HEK293 (cell line): ENCODE measurements at regions not wholly inside any gene's neighbourhood (a gene's known extent, or its start where the extent isn't known, plus 50 kb on each side); places are given as distances from the start of the nearest gene placed in this dataset.

Experiments
- CTCF ChIA-PET: fragments of 350-600 bp; formaldehyde crosslinking; extraction: SDS; loops from one replicate; lab custom pipeline; 2021; ENCODE audit warnings: antibody characterized with exemption; lab: Yijun Ruan, JAX
- POLR2A ChIA-PET: fragments of 300-600 bp; formaldehyde crosslinking; extraction: SDS; loops from one replicate; lab custom pipeline; 2020; ENCODE audit warnings: antibody characterized with exemption, inconsistent platforms; lab: Yijun Ruan, JAX
- H3K27ac ChIP-seq: fragments of 200-500 bp; sonication (Bioruptor generic); 2 replicates; pipeline ENCODE4 v1.5.1; 2014; ENCODE audit warnings: low read depth, low read length, control low read depth, inconsistent platforms; ENCODE audit errors: extremely low read depth
- H3K36me3 ChIP-seq, 2 experiments: fragments of 200-500 bp in 1 of 2; sonication (Bioruptor generic) in 1 of 2; 1 replicate in 1 of 2; 2 replicates in 1 of 2; pipeline ENCODE4 v1.5.1; 2014 to 2017; ENCODE audit warnings: inconsistent platforms in 2 of 2, low read length in 2 of 2; ENCODE audit not compliant: control insufficient read depth in 2 of 2, insufficient read depth in 1 of 2
- H3K4me1 ChIP-seq: fragments of 200-500 bp; sonication (Bioruptor generic); 2 replicates; pipeline ENCODE4 v1.5.1; 2014; ENCODE audit warnings: mild to moderate bottlenecking, low read length, inconsistent platforms; ENCODE audit not compliant: control insufficient read depth, insufficient read depth
- H3K4me3 ChIP-seq: 2 replicates; pipeline ENCODE4 v1.5.1; 2011; ENCODE audit warnings: low read depth, mild to moderate bottlenecking, control low read depth, low read length, moderate library complexity
- H3K9me3 ChIP-seq: fragments of 200-500 bp; sonication (Bioruptor generic); 2 replicates; pipeline ENCODE4 v1.5.1; 2014; ENCODE audit warnings: low read depth, low read length, inconsistent platforms; ENCODE audit not compliant: control insufficient read depth, insufficient read depth
- KLF9 ChIP-seq: fragments of 450-650 bp; formaldehyde crosslinking; IDR thresholded peaks from 2 replicates; pipeline ENCODE4 v1.5.1; 2016; ENCODE audit warnings: missing biosample characterization, missing genetic modification characterization, low read depth
- SETDB1 ChIP-seq: IDR thresholded peaks from one replicate; pipeline ENCODE4 v1.6.1; 2017; ENCODE audit warnings: mild to moderate bottlenecking, low read length, moderate library complexity, mixed read lengths; ENCODE audit not compliant: insufficient read length
- TRIM28 ChIP-seq: IDR thresholded peaks from 2 replicates; pipeline ENCODE4 v1.6.1; 2011; ENCODE audit warnings: low read length, control low read depth, borderline replicate concordance
- WT1 ChIP-seq: fragments of 450-650 bp; formaldehyde crosslinking; IDR thresholded peaks from 2 replicates; pipeline ENCODE4 v1.5.1; 2016; ENCODE audit warnings: missing biosample characterization, missing genetic modification characterization
- ZBTB17 ChIP-seq: fragments of 450-650 bp; formaldehyde crosslinking; IDR thresholded peaks from 2 replicates; pipeline ENCODE4 v1.5.1; 2016; ENCODE audit warnings: missing biosample characterization, missing genetic modification characterization
- ZFHX2 ChIP-seq: fragments of 450-650 bp; formaldehyde crosslinking; conservative IDR thresholded peaks from 2 replicates; pipeline ENCODE4 v1.5.1; 2016; ENCODE audit warnings: missing biosample characterization, missing genetic modification characterization
- ZNF114 ChIP-seq: fragments of 450-650 bp; formaldehyde crosslinking; IDR thresholded peaks from 2 replicates; pipeline ENCODE4 v1.5.0; 2017; ENCODE audit warnings: missing biosample characterization, missing genetic modification characterization
- ZNF157 ChIP-seq: fragments of 450-650 bp; formaldehyde crosslinking; IDR thresholded peaks from 2 replicates; pipeline ENCODE4 v1.5.1; 2016; ENCODE audit warnings: missing biosample characterization, missing genetic modification characterization
- ZNF2 ChIP-seq: fragments of 450-650 bp; formaldehyde crosslinking; IDR thresholded peaks from 2 replicates; pipeline ENCODE4 v1.5.1; 2016; ENCODE audit warnings: missing biosample characterization, missing genetic modification characterization
- ZNF23 ChIP-seq: fragments of 450-650 bp; formaldehyde crosslinking; IDR thresholded peaks from 2 replicates; pipeline ENCODE4 v1.5.1; 2016; ENCODE audit warnings: missing biosample characterization, missing genetic modification characterization, borderline replicate concordance
- ZNF266 ChIP-seq: fragments of 450-650 bp; formaldehyde crosslinking; IDR thresholded peaks from 2 replicates; pipeline ENCODE4 v1.5.1; 2016; ENCODE audit warnings: missing biosample characterization, missing genetic modification characterization, low read depth
- ZNF274 ChIP-seq, 2 experiments: fragments of 200-500 bp in 1 of 2; fragments of 450-650 bp in 1 of 2; sonication (Bioruptor generic) in 1 of 2; formaldehyde crosslinking in 1 of 2; IDR thresholded peaks; 2 replicates each; pipeline versions ENCODE4 v1.5.1 to v1.6.1; 2014 to 2016; ENCODE audit warnings: borderline replicate concordance in 1 of 2, inconsistent platforms in 1 of 2, low read length in 1 of 2, missing biosample characterization in 1 of 2, missing genetic modification characterization in 1 of 2
- ZNF560 ChIP-seq: fragments of 450-650 bp; formaldehyde crosslinking; IDR thresholded peaks from 2 replicates; pipeline ENCODE4 v1.5.1; 2017; ENCODE audit warnings: missing biosample characterization, missing genetic modification characterization, borderline replicate concordance
- ZNF571 ChIP-seq: fragments of 450-650 bp; formaldehyde crosslinking; IDR thresholded peaks from 2 replicates; pipeline ENCODE4 v1.5.0; 2017; ENCODE audit warnings: missing biosample characterization, missing genetic modification characterization
- ZNF704 ChIP-seq: fragments of 450-650 bp; formaldehyde crosslinking; IDR thresholded peaks from 2 replicates; pipeline ENCODE4 v1.5.1; 2016; ENCODE audit warnings: missing biosample characterization, missing genetic modification characterization
- ZNF768 ChIP-seq: fragments of 450-650 bp; formaldehyde crosslinking; IDR thresholded peaks from 2 replicates; pipeline ENCODE4 v1.5.1; 2018; ENCODE audit warnings: missing biosample characterization, mild to moderate bottlenecking, missing genetic modification characterization
- ZSCAN4 ChIP-seq: fragments of 450-650 bp; formaldehyde crosslinking; IDR thresholded peaks from 2 replicates; pipeline ENCODE4 v1.5.1; 2017; ENCODE audit warnings: missing biosample characterization, missing genetic modification characterization
- TF ChIP-seq, protein P1 (sequence below): fragments of 450-650 bp; formaldehyde crosslinking; IDR thresholded peaks from 2 replicates; pipeline ENCODE4 v1.5.1; 2016; ENCODE audit warnings: missing biosample characterization, missing genetic modification characterization
- TF ChIP-seq, protein P2 (sequence below): fragments of 450-650 bp; formaldehyde crosslinking; IDR thresholded peaks from 2 replicates; pipeline ENCODE4 v1.5.0; 2017; ENCODE audit warnings: missing biosample characterization, missing genetic modification characterization, borderline replicate concordance
- TF ChIP-seq, protein P3 (sequence below): fragments of 450-650 bp; formaldehyde crosslinking; IDR thresholded peaks from 2 replicates; pipeline ENCODE4 v1.5.1; 2016; ENCODE audit warnings: missing biosample characterization, missing genetic modification characterization

GRCh38 chr21:33127154-33127867 is 57.4 kb downstream of the OLIG1 start (continued):
- TF ChIP-seq ZNF704 (tag by site-specific recombination) (no peak), WT1 (tag by site-specific recombination) (no peak), ZFHX2 (tag by site-specific recombination) (no peak), ZNF157 (tag by site-specific recombination) (no peak)

DNA sequence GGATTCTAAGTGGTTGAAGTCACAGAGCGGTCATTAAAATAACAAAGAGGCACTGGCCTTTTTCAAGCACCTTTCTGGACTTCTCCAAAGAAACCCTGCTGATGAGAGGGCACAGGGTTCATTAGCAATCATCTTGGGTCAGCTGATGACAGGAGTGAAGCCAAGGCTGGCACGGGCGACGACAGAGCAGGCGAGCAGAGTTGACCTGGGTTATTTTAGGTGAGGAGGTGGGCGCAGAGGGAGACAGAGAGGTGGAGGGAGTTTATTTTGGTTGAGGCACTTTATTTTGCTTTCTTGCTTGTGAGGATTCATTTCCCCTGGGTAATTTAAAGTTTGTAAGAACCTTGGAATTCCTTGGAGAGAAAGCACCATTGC is 57.9 kb downstream of the OLIG1 start:
- TF ChIP-seq ZNF266 (tag by site-specific recombination) (no peak), KLF9 (tag by site-specific recombination) (no peak), ZNF23 (tag by site-specific recombination) (no peak), ZSCAN4 (no peak), ZNF571 (tag by site-specific recombination) (no peak)
- TF ChIP-seq, protein P1, sequence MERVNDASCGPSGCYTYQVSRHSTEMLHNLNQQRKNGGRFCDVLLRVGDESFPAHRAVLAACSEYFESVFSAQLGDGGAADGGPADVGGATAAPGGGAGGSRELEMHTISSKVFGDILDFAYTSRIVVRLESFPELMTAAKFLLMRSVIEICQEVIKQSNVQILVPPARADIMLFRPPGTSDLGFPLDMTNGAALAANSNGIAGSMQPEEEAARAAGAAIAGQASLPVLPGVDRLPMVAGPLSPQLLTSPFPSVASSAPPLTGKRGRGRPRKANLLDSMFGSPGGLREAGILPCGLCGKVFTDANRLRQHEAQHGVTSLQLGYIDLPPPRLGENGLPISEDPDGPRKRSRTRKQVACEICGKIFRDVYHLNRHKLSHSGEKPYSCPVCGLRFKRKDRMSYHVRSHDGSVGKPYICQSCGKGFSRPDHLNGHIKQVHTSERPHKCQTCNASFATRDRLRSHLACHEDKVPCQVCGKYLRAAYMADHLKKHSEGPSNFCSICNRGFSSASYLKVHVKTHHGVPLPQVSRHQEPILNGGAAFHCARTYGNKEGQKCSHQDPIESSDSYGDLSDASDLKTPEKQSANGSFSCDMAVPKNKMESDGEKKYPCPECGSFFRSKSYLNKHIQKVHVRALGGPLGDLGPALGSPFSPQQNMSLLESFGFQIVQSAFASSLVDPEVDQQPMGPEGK (tag by site-specific recombination) = no peak
- CTCF ChIA-PET = interaction anchor here (0.6 to 6.9 kb wide), 70 partner anchors 8 to 726 kb away, joined by 3 to 127 read pairs (median 4); partner anchors contain the start of gene OLIG2
- no peak overlapping the region for H3K27ac ChIP-seq
- no peaks in the 10 kb centered on the region for H3K4me1 ChIP-seq
- no peaks in the 10 kb centered on the region for H3K9me3 ChIP-seq
- H3K4me3 ChIP-seq = no peak overlapping the region
- POLR2A ChIA-PET = interaction anchor here (1.2 kb wide), 1 partner anchor 102 kb away, joined by 3 read pairs; the partner anchor contains the start of gene OLIG2
- no peaks in the 10 kb centered on the region for H3K36me3 ChIP-seq

DNA sequence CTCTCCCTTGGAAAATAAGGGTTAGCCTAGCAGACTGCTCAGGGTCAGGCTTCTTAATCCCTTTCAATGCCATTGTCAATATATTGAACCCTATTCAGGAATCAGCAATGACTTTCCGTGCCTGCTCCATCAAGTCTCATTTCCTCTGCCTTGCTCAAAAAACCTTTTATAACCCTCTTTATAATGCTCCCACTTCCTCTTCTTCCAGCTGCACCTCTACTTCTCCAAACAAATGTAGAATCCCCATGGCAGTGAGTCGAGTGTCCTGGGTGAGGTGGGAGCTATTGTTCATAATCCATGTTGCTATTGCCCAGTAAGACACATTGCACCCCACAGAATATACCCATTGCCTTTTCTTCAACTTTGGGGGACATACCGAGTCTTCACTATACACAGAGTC is 58.6 kb downstream of the OLIG1 start:
- H3K36me3 ChIP-seq = no peaks in the 10 kb centered on the region
- ChIA-PET CTCF (interaction anchor here (0.6 to 6.9 kb wide), 11 partner anchors 9 to 726 kb away, joined by 3 to 127 read pairs (median 4); no protein-coding TSS in a partner anchor), POLR2A (no interaction called here)
- no peak overlapping the region for H3K27ac ChIP-seq
- H3K9me3 ChIP-seq = no peaks in the 10 kb centered on the region
- no peaks in the 10 kb centered on the region for H3K4me1 ChIP-seq
- H3K4me3 ChIP-seq = no peak overlapping the region
- TF ChIP-seq ZNF114 (tag by site-specific recombination) (no peak), ZNF768 (tag by site-specific recombination) (no peak), TRIM28 (no peak), ZNF2 (no peak), ZNF274 (IDR thresholded peaks at IDR 0.05; ENCODE audit: low read length) (no peak), ZNF274 (tag by site-specific recombination; IDR thresholded peaks at IDR 0.05; ENCODE audit: borderline replicate concordance) (no peak), SETDB1 (no peak), ZNF560 (tag by site-specific recombination) (no peak), ZBTB17 (tag by site-specific recombination) (no peak)
- TF ChIP-seq, protein P2, sequence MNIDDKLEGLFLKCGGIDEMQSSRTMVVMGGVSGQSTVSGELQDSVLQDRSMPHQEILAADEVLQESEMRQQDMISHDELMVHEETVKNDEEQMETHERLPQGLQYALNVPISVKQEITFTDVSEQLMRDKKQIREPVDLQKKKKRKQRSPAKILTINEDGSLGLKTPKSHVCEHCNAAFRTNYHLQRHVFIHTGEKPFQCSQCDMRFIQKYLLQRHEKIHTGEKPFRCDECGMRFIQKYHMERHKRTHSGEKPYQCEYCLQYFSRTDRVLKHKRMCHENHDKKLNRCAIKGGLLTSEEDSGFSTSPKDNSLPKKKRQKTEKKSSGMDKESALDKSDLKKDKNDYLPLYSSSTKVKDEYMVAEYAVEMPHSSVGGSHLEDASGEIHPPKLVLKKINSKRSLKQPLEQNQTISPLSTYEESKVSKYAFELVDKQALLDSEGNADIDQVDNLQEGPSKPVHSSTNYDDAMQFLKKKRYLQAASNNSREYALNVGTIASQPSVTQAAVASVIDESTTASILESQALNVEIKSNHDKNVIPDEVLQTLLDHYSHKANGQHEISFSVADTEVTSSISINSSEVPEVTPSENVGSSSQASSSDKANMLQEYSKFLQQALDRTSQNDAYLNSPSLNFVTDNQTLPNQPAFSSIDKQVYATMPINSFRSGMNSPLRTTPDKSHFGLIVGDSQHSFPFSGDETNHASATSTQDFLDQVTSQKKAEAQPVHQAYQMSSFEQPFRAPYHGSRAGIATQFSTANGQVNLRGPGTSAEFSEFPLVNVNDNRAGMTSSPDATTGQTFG = no peak
- TF ChIP-seq, protein P1 (tag by site-specific recombination) = no peak
- TF ChIP-seq, protein P3, sequence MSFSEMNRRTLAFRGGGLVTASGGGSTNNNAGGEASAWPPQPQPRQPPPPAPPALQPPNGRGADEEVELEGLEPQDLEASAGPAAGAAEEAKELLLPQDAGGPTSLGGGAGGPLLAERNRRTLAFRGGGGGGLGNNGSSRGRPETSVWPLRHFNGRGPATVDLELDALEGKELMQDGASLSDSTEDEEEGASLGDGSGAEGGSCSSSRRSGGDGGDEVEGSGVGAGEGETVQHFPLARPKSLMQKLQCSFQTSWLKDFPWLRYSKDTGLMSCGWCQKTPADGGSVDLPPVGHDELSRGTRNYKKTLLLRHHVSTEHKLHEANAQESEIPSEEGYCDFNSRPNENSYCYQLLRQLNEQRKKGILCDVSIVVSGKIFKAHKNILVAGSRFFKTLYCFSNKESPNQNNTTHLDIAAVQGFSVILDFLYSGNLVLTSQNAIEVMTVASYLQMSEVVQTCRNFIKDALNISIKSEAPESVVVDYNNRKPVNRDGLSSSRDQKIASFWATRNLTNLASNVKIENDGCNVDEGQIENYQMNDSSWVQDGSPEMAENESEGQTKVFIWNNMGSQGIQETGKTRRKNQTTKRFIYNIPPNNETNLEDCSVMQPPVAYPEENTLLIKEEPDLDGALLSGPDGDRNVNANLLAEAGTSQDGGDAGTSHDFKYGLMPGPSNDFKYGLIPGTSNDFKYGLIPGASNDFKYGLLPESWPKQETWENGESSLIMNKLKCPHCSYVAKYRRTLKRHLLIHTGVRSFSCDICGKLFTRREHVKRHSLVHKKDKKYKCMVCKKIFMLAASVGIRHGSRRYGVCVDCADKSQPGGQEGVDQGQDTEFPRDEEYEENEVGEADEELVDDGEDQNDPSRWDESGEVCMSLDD = no peak
